Activated CD8-positive, alpha-beta memory T cell treated with anti-CD3 and anti-CD28 coated beads, Interleukin-2, amount 50 U/mL, for 1 hour (primary cell): ENCODE measurements at regions not wholly inside any gene's neighbourhood (a gene's known extent, or its start where the extent isn't known, plus 50 kb on each side); places are given as distances from the start of the nearest gene placed in this dataset.

Source experiments
- DNase-seq: peaks from one replicate; pipeline ENCODE4 v3.0.0-alpha.2; 2020; ENCODE audit errors: extremely low read depth

DNA sequence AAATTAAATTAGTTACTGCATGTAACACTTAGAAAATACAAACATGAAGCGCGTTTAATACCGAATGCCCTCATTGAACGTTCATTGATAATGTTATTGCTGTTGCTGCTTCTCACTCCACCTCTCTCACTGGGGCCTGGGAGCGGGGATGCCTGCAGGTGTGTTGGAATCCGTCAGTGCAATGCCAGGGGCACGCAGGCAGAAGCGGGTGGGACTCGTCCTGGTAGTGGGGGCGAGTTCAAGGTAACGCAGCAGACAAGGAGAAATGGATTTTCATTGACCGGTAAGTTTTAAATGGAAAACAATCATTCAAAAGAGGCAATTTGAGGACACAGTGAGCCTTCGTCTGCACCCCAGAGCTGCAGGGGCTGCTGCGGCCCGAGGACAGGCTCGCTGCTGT lies 71.2 kb upstream of the AFDN start:
- DNase-seq, result no peak

DNA sequence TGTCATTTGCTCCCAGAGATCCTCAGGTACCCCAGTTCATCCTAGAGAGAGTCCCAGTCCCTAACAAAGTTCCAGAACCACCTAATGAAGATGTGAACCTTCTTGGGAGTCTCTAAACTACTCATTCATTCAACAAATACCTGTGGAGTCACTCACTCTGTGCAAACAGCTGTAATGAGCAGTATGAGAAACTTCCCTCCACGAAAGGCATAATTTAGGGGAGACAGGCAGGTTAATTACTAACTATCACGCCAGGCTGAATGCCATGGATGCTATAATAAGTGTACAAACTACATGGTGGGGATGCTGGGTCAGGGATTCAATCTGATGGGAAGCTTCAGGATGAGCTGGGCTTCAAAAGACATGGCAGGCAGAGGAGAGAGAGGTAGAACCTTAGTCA lies 70.1 kb upstream of the AFDN start:
- no peak for DNase-seq

DNA sequence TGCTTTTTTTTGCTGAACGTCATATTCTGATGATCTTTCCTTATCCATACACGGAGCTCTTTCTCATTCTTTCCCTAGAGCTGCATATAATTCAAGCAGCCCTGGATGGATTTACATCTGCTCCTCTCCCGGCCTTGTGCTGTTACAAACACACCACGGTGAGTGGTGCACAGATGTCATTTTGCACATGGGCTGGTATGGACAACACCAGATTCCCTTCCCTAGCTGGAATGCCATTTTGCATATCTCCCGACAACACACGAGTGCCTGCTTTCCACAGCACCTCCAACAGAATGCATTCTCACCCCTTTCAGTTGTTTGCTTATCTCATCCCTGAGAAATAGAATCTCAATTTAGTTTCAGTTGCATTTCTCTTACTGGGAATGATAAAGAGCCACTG lies 69.5 kb upstream of the AFDN start:
- no peak for DNase-seq

DNA sequence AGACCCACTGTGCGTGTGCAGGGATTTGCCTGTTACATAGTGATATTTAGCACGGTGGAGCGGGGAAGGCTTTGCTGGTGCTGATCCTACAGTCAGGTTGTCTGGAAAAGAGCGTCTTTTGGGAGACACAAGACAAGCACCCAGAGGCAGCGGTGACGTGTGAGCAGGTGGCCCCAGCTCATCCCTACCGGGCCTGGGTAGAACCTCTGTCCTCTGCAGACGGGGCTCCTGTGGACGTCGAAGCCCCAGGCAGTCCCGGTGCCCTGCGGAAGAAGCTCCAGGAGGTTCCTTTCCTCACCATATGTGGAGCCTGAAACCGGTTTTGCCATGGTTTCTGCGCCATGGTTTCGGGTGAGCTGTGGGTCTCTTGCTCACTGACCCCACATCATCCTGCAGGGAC lies 68.9 kb upstream of the AFDN start:
- DNase-seq, result no peak

DNA sequence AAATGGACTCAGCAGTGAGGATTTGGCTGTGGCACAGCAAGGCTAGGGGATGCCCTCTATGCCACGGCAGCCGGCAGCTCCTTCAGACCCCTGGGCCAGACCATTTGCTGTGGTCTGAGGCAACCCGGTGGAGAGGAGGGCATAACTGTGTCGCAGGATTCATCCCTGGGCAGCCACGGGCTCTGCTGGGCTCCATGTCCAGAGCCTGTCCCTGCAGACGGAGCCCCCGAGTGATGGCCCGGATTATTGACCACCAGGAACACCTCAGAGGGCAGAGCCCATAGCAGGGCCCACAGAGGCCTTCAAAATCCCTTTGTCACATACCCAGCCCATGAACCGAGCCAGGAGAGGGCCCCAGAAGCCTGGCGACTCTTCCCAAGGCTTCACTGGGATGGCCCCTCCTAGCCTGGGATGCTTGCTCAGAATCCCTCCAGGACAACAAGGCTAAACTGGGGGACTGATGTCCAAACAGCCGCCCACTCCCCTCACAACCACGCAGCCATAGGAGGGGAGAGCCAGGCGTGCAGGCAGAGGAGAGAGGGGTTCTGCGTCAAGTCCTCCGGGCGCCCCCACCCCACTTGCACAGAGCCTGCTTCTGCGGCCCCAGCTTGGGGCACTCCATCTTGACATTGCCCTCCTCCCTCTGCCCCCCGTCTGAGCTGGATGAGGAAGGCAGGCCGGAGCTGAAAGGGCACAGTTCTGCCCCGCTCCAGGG lies 68.2 kb upstream of the AFDN start:
- no peak for DNase-seq

DNA sequence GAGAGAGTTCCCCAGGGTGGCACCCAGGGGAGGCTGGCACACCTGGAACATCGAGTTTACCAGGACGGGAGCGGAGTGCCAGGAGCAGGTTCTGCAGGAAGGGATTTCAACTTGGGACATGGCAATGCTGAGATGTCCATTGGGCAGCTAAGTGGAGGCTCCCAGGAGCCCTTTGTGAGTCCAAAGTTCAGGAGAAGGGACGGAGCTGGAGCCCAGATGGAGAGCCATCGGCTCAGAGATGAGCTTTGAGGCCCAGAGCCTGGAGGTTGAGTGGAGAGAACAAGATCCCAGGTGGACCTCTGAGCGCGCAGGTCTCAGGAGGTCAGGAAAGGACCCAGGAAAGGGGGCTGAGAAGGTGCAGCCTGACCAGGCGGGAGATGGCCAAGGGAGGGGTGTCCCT lies 67.5 kb upstream of the AFDN start:
- no peak for DNase-seq

DNA sequence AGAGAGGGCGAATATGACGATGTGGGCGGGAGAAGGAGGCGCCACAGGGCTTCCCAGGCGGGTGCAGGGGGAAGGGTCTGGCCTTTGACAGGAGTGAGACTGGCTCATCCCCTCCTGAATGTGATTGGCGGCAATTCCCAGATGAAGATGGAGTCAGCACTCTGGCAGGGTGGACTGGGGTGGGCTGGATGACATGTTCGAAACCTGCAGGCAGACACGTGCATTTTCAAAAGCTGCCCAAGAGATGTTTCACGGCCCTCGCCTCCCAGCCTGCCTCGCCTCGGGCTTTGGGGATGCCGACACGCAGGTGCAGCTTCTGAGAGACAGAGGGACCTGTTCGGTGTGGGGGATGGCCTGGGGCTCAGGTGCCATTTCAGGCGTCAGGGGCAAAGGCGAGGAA lies 66.8 kb upstream of the AFDN start:
- no peak for DNase-seq

DNA sequence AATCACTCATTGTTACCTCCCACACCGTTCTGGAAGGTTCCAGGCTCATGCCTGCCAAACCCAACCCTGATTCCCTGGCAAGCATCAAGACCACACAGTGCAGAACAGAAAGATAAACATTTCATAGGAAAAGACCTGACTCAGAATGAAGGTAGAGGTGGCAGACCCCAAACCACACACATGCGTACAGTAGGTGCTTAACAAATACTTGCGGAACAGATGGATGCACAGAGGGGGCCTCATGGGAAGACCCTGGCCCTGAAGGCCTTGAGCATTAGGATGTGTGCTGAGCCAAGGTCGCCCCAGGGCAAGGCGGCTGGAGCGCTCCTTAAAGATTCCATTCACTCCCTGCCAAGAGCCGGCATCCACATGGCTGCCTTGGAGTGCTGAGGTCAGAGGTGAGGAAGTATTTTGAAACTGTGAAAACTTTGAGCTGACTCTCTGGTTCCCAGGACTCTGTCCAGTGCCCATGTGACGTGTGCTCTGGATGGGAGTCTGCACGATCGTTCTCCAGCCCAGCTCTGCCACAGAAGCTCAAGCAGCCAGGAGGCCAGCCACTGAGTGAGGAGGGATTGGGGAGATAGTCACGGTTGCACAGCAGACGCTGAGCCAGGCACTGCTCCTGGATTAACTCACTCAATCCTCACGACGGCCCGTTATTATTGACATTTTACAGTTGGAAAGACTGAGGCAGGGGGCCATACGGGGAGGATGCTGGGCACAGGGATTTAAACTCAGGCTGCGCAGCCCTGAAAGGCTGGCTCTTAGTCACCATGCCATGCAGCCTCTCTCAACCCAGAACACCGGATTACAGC lies 65.5 kb upstream of the AFDN start:
- no peak for DNase-seq

DNA sequence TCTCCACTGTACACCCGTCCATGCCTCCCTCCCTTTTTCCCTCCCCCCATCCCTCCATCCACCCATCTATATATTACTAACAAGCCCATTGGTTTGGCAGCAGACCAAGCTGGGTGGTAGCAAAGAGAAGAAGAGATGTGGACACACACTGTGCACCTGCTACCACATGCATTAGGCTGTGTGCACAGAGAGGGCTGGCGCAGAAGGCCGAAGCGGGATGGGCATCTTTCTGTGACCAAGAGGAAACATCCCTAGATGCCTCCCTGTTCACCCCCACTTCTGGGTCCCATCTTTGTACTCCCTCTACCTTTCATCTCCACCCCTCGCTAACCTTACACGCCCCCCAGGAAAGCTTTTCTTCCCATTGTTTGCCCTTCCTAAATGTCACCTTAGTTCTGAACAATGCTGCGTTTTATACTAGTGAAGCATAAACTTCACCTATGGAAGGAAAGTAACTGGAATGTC lies 64.9 kb upstream of the AFDN start:
- DNase-seq, result no peak

DNA sequence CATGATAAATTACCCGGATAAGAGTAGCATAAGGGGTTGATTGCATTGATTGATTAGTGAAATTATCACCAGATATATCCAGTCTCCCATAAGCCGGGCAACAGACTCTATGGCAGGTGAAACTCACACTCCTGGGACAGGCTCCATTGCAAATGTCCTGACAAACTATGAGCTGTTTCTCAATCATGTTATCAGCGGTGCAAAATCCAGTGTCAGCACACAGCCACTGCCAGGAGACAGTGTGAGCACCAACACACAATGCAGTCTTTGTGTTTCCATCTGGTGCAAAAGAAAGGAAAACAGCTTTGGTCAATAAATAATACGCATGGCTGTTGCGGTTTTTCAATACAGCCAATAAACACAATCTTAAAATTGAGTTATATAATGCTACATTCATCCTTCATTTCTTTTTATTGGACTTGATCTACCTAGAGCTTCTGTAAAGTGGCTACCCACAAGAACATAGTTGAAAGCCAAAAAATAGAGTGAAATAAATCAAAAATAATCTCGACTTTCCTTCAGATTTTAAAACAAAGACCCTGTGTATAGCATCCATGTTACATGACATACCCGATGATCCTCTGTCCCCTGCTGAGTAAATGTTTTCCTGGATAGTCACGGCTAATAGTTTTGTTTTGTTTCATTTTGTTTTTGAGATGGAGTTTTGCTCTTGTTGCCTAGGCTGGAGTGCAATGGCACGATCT lies 64.3 kb upstream of the AFDN start:
- DNase-seq, result no peak

DNA sequence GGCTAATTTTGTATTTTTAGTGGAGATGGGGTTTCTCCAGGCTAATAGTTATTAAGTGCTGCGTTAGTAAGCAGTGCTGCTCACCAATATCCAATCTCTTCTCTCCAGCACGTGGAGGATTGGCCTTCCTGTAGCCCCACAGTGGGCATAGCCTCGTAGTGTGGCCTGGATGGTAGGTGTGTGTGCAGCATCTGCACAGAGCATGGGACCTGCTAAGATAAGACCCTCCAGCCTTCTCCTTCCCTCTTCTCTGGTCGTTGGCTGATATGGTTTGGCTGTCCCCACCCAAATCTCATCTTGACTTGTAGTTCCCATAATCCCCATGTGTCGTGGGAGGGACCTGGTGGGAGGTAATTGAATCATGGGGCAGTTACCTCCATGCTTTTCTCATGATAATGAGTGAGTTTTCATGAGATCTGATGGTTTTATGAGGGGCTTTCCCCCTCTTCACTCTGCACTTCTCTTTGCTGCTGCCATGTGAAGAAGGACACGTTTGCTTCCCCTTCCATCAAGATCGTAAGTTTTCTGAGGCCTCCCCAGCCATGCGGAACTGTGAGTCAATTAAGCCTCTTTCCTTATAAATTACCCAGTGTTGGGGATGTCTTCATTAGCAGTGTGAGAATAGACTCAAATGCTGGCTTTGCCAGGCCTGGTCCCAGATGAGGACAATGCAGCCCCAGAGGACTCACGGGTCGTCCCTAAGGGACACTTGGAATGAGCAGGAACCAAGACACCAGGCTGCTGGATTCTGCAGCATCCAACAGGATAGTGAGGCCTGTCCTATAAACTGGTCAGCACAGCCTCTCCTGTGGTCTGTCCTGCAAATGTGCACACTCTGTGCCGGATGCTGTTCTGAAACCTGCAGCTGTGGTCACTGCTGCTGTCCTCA lies 63.4 kb upstream of the AFDN start:
- DNase-seq, result no peak

DNA sequence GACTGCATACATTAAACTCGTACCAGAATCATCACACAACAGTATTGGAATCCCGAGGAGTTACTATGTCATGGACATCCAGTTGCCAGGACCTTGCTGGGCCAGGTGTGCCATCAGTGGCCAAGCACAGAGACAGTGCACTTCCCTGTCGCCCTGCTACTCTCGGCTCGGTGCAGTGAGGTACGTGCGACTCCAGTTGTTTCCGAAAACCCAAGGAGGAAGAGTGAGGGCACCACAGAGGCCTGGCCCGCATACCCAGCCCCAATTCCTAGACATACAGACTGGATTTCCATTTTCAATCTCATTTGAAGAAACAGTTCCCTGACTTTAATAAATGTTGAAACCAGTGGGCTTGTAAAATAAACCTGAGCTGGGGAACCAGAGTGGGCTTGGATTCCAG lies 62.5 kb upstream of the AFDN start:
- no peak for DNase-seq

DNA sequence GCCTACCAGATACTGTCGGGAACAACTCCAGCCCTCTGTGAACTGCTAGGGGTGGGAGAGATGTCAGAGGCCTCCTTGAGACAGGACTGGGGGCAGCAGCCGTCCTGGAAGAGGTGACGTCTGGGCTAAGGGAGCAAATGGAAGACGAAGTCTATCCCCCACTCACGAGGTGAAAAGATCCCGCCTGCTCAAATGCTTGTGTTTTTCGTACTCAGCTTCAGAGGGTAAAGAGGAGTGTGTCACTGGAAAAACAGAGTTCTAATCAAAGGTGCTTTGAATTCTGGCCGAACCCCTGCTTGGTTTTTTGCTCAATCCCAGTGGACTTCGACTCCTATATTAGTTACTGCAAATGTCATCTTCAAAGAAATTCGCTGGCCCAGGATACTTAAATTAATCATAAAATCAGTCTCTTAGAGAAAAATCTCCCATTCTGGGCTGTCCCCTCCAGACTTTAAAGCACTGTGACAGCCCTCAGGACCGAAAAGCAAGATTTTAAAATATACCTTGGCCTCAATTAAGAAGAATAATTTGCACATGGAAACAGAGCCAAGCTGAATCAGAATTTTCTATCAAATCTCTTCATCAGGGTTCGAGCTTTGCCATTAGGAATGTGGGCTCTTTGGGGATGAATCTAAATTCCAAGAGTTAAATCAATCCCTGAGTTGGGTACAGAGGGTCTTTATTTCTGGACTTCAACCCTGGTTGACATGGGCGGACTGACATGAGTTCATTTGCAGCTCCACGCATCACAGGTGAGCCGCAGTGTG lies 61.8 kb upstream of the AFDN start:
- no peak for DNase-seq

DNA sequence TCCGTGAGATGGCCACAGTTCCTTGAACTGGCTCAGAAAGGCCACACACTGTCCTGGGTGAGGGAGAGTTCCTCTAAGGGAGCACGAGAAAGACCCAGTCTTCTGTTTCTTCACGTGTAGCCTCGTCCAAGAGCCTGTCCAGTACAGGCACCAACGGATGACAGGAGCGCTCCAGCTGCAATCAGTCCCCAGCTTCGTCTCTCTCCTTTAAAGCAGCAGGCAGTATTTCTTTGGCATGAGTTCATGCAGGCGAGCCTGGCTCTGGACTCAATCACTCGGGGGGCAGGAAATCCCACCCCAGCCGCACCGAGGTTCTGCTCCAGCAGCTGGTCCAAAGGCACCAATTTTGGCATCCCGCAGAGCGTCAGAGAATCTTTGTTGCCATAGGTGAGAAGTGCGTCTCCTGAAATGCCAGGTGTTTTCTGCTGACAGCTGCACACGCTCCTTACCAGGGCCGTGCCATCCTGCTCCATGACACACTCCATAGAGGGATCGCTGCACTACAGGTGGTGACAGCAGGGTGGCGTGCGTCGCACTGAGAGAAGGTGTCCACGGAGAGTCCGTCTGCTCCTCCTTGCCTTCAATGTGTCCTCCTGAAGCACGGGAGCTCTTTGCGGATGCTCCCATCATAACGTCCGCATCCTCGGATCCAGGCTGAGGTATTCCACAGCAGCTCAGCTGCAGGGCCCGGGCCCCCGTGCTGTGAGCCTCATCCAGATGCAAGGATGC lies 59.6 kb upstream of the AFDN start:
- no peak for DNase-seq

DNA sequence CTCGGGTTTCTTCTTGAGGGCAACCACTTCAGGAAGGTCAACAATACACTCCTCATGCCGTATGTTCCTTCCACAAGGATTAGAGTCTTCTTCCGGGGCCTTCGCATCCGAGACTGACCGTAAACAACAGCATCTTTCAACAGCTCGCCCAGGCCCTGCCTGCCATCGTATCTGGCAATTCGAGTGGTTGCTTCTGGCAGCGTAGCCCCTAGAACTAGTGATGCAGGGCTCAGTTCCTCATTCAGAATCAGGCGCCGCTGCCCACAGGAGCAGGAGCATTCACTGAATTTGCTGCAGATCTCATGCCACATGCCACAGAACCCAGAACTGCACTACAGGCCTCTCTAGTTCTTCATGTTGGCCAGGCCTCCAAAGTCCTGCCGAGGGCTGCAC lies 59.0 kb upstream of the AFDN start:
- DNase-seq, result no peak

DNA sequence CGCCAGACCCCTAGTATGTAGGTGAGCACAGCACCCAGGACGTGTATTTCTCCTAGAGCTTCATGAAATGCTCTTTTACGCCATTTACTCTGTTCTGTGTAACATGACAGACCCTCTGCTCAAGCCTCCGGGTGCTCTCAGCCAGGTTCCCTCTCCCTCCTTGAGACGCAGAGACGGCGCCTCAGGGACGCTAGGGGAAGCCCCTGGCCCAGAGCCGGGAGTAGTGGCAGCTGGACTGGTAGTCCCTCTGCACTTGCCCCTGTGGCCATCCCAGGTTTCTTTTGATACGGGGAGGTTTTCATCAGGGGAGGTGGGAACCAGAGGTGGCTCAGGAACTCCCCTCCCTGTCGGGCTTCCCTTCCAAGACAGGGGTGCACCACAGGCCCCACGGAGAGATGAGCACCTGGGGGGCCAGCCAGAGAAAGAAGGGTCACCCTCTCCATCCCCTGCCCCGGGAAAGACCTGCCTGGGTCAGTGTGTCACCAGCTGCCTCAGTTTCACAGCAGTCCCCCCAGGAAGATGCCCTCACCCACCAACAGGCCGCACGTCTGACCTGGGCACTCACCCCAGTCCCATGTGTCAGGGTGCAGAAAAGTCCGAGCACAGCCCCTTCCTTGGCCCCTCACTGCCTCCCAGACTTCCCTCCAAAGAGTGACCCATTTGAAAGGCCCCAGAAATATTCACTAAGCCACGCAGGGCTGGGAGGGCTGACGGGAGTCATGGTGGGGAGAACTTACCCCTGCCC lies 58.1 kb upstream of the AFDN start:
- DNase-seq, result no peak

DNA sequence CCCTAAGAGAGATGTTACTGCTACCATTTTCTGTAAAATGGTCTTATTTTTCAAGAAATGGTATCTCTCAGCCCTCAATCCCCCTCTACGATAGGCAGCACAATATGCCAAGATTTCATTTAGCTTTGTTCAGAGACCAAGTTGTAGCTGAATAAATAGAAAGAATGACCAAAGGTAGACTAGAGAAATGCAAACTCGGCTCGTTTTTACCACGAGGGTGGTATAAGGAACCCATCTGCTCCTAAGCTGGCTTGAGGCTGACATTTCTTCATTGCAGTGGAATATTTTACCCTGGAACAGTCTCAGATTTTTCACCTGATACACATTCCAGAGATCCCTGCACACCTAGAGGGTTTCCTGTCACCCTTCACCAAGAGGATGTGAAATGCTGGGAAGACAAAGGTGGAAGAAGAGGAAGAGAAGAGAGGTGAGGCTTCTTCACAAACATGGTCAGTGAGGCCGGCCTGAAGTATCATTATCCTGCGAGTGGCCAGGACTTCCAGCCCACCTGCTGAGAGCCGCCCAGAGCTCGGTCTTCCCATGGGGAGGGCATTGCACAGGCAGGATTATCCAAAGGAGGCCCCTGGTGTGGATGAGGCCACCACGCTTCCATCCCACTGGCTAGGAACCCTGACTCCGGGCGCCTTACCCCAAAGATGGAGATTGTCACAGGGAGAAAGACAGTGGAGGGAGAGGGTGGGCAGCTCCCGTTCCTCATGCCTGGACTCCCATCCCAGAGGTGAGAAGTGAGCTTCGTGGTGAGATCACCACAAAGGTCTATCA lies 57.1 kb upstream of the AFDN start:
- DNase-seq, result no peak

DNA sequence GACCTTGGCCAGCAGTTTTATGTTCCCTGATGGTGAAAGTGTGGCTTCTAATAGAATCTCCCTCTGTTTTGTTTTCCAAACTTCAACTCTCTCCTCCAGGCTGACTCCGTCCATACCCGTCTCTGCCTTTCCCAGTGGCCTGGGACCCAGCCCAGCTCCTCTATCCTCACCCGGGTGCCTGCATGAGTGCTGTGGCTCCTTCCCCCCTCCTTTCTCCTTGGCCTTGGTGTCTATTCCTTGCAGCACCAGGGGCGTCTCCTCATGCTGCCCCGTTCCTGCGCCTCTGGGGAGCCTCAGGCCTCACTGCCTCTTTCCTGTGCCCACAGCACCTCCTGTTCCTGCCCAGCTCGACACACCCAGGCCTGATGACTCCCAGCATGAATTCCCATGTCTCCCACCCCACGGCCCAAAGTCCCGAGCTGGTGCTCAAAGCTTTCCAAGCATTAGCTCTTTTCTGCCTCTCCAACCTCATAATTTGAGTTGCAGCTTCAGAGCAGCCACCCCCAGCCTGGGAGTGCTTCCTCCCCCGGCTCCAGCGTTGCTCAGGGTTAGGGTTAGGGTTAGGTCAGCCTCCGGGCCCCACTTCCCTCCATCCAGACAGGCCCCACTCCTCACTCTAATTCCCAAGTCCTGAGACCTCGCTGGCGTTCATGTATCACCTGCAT lies 56.3 kb upstream of the AFDN start:
- no peak for DNase-seq
